ENCODE measurements at regions not wholly inside any gene's neighbourhood (a gene's known extent, or its start where the extent isn't known, plus 50 kb on each side); places are given as distances from the start of the nearest gene placed in this dataset.
A peak's percentile ranks its signal among the peaks of the same experiment; 100 is the strongest.

DNA sequence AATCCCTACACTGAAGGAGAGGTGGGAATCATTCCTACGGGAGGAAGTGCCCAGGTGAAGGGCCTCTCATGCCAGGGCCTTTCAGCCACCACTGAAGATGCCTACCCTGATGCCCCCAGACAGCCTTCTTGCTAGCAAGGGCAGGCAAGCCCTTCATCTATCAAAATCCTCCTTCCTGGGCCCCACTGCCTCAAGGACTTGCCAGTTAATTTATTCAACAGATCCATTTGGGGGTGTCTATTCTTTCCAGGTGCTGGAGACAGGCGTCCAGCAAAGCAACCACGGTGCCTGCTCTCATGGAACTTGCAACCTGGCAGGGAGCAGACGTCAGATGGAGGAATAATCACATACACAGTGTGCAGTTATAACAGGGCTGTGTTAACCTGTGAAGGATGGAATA is 95.5 kb downstream of the GYPC start:
- no peak overlapping the region for H3K9ac ChIP-seq (ENCODE audit: low read length)
- H3K18ac ChIP-seq (ENCODE audit: low read depth in 1 of 2, low read length in 2 of 2) = no peak overlapping the region
- no peak overlapping the region for H4K8ac ChIP-seq (ENCODE audit: low read length)
- no peak overlapping the region for H2AFZ ChIP-seq (ENCODE audit: low read depth, low read length)
- H2BK12ac ChIP-seq (ENCODE audit: low read length in 2 of 2) = no peak overlapping the region
- WGBS = 88% methylated on average over 4 of the region's 4 CpGs
- no peak overlapping the region for H2BK120ac ChIP-seq (ENCODE audit: low read depth, low read length)
- H3K27ac ChIP-seq (ENCODE audit: low read length, poor library complexity, severe bottlenecking) = no peak overlapping the region
- H4K91ac ChIP-seq (ENCODE audit: low read length) = no peak overlapping the region
- H3K36me3 ChIP-seq (ENCODE audit: control insufficient read depth in 1 of 2, insufficient read depth in 2 of 2, low read depth in 1 of 2, low read length in 2 of 2) = no peaks in the 10 kb centered on the region
- H3K4me3 ChIP-seq (ENCODE audit: insufficient read depth in 1 of 2, low read depth in 1 of 2, low read length in 2 of 2) = no peak overlapping the region
- no peak for DNase-seq
- H3K9me3 ChIP-seq (ENCODE audit: control insufficient read depth, low read length) = peaks cover 9% of the 10 kb centered on the region
- H3K4ac ChIP-seq (ENCODE audit: low read depth in 1 of 2, low read length in 2 of 2) = no peak overlapping the region
- peaks cover 0 to 12% of the 10 kb centered on the region in 2 experiments for H3K27me3 ChIP-seq (ENCODE audit: control insufficient read depth in 1 of 2, insufficient read depth in 1 of 2, low read length in 2 of 2)
- H2BK5ac ChIP-seq (ENCODE audit: low read depth, low read length, poor library complexity, severe bottlenecking) = no peak overlapping the region
- no peak overlapping the region for H3K14ac ChIP-seq (ENCODE audit: low read length in 2 of 2)
- H3K4me1 ChIP-seq (ENCODE audit: control insufficient read depth, insufficient read depth, low read depth, low read length) = no peaks in the 10 kb centered on the region
- no peaks in the 10 kb centered on the region for H3K79me1 ChIP-seq (replicated peaks; ENCODE audit: low read length, poor library complexity, severe bottlenecking)
- no peak overlapping the region for H3K4me2 ChIP-seq (ENCODE audit: low read length, poor library complexity, severe bottlenecking)
- no peak overlapping the region for H2AK5ac ChIP-seq (ENCODE audit: low read length, severe bottlenecking)
- no peak overlapping the region for H3K23ac ChIP-seq (ENCODE audit: low read length in 2 of 2)
- H2BK15ac ChIP-seq (ENCODE audit: low read depth, poor library complexity, severe bottlenecking) = no peak overlapping the region

DNA sequence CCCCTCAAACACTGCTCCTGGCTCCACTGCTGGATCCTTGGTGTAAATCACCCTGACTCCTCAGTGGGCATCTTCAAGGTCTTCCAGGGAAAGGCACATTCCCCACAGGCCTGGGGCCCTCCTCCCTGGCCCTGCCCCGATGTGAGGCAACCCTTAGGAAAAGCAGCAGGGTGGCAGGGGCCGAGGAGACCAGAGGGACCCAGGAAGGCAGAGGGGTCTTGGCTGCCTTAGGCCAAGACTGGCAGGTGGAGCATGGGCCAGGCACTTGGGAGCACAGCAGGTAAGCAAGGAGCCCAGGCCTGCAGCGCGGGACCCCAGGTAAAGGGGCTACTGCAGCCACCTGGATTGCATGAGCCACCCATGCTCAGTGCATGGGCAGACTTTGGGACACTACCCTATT is 96.9 kb downstream of the GYPC start:
- Histone ChIP-seq H3K23ac (ENCODE audit: low read length in 2 of 2) (no peak overlapping the region), H3K18ac (ENCODE audit: low read depth in 1 of 2, low read length in 2 of 2) (no peak overlapping the region), H2BK12ac (ENCODE audit: low read length in 2 of 2) (no peak overlapping the region), H4K91ac (ENCODE audit: low read length) (no peak overlapping the region), H2BK15ac (ENCODE audit: low read depth, poor library complexity, severe bottlenecking) (no peak overlapping the region), H3K14ac (ENCODE audit: low read length in 2 of 2) (no peak overlapping the region), H3K27me3 (ENCODE audit: control insufficient read depth in 1 of 2, insufficient read depth in 1 of 2, low read length in 2 of 2) (peaks cover 0 to 12% of the 10 kb centered on the region in 2 experiments), H2BK5ac (ENCODE audit: low read depth, low read length, poor library complexity, severe bottlenecking) (no peak overlapping the region), H3K4ac (ENCODE audit: low read depth in 1 of 2, low read length in 2 of 2) (no peak overlapping the region), H3K4me3 (ENCODE audit: insufficient read depth in 1 of 2, low read depth in 1 of 2, low read length in 2 of 2) (no peak overlapping the region), H2BK120ac (ENCODE audit: low read depth, low read length) (no peak overlapping the region), H4K8ac (ENCODE audit: low read length) (no peak overlapping the region), H3K9ac (ENCODE audit: low read length) (no peak overlapping the region), H3K4me1 (ENCODE audit: control insufficient read depth, insufficient read depth, low read depth, low read length) (no peaks in the 10 kb centered on the region), H3K79me1 (replicated peaks; ENCODE audit: low read length, poor library complexity, severe bottlenecking) (no peaks in the 10 kb centered on the region), H2AK5ac (ENCODE audit: low read length, severe bottlenecking) (no peak overlapping the region), H2AFZ (ENCODE audit: low read depth, low read length) (no peak overlapping the region), H3K36me3 (ENCODE audit: control insufficient read depth in 1 of 2, insufficient read depth in 2 of 2, low read depth in 1 of 2, low read length in 2 of 2) (no peaks in the 10 kb centered on the region), H3K9me3 (ENCODE audit: control insufficient read depth, low read length) (peaks cover 11% of the 10 kb centered on the region), H3K4me2 (ENCODE audit: low read length, poor library complexity, severe bottlenecking) (no peak overlapping the region), H3K27ac (ENCODE audit: low read length, poor library complexity, severe bottlenecking) (no peak overlapping the region)
- no peak for DNase-seq
- 91% methylated on average over 4 of the region's 4 CpGs for WGBS

DNA sequence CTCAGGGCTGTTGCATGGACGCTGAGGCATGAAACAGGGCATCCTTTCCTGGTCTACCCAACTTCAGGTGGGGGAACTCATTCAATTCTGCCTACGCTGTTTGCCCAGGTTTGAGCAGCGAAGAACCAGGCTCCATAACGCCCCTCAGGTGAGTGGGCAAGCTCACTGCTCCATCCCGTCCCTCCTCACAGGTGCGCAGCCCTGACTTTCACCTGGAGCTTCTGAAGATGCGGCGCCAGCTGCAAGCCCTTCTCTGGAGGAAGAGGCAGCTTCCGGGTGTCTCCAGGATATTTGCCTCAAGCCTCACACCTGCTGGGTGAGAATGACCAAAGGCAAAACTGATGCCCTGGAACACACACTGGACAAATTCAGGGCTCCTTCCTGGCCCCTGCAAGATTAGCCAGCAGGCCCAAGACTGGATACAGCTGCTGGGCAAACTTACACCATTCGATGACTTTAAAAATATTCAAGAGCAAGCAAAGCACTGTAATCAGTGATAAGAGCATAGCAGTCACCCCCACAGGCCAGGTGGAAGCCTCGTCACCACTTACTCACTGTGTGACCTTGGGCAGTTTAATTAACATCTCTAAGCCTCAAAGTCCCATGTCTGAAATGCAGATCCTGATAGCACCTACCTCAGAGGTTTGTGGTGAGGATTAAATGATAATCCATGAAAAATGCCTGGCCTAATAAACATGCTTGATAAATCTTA is 97.7 kb downstream of the GYPC start:
- H2AK5ac ChIP-seq (ENCODE audit: low read length, severe bottlenecking) = no peak overlapping the region
- H3K4me3 ChIP-seq (ENCODE audit: insufficient read depth in 1 of 2, low read depth in 1 of 2, low read length in 2 of 2) = no peak overlapping the region
- H3K4me1 ChIP-seq (ENCODE audit: control insufficient read depth, insufficient read depth, low read depth, low read length) = no peaks in the 10 kb centered on the region
- H3K27me3 ChIP-seq (ENCODE audit: control insufficient read depth in 1 of 2, insufficient read depth in 1 of 2, low read length in 2 of 2) = peaks cover 0 to 4% of the 10 kb centered on the region in 2 experiments
- H3K4ac ChIP-seq (ENCODE audit: low read depth in 1 of 2, low read length in 2 of 2) = no peak overlapping the region
- H3K23ac ChIP-seq (ENCODE audit: low read length in 2 of 2) = no peak overlapping the region
- H3K18ac ChIP-seq (ENCODE audit: low read depth in 1 of 2, low read length in 2 of 2) = no peak overlapping the region
- H3K9ac ChIP-seq (ENCODE audit: low read length) = no peak overlapping the region
- 81% methylated on average over 11 of the region's 11 CpGs for WGBS
- H2BK12ac ChIP-seq (ENCODE audit: low read length in 2 of 2) = no peak overlapping the region
- H2AFZ ChIP-seq (ENCODE audit: low read depth, low read length) = no peak overlapping the region
- H4K91ac ChIP-seq (ENCODE audit: low read length) = no peak overlapping the region
- H3K4me2 ChIP-seq (ENCODE audit: low read length, poor library complexity, severe bottlenecking) = no peak overlapping the region
- no peak for DNase-seq
- no peaks in the 10 kb centered on the region for H3K79me1 ChIP-seq (replicated peaks; ENCODE audit: low read length, poor library complexity, severe bottlenecking)
- H4K8ac ChIP-seq (ENCODE audit: low read length) = no peak overlapping the region
- no peaks in the 10 kb centered on the region for H3K36me3 ChIP-seq (ENCODE audit: control insufficient read depth in 1 of 2, insufficient read depth in 2 of 2, low read depth in 1 of 2, low read length in 2 of 2)
- H3K14ac ChIP-seq (ENCODE audit: low read length in 2 of 2) = peak overlapping the region in 1 of 2 experiments; percentile 7
- no peak overlapping the region for H2BK120ac ChIP-seq (ENCODE audit: low read depth, low read length)
- H2BK15ac ChIP-seq (ENCODE audit: low read depth, poor library complexity, severe bottlenecking) = no peak overlapping the region
- H3K9me3 ChIP-seq (ENCODE audit: control insufficient read depth, low read length) = peaks cover 11% of the 10 kb centered on the region
- H3K27ac ChIP-seq (ENCODE audit: low read length, poor library complexity, severe bottlenecking) = no peak overlapping the region
- H2BK5ac ChIP-seq (ENCODE audit: low read depth, low read length, poor library complexity, severe bottlenecking) = no peak overlapping the region

DNA sequence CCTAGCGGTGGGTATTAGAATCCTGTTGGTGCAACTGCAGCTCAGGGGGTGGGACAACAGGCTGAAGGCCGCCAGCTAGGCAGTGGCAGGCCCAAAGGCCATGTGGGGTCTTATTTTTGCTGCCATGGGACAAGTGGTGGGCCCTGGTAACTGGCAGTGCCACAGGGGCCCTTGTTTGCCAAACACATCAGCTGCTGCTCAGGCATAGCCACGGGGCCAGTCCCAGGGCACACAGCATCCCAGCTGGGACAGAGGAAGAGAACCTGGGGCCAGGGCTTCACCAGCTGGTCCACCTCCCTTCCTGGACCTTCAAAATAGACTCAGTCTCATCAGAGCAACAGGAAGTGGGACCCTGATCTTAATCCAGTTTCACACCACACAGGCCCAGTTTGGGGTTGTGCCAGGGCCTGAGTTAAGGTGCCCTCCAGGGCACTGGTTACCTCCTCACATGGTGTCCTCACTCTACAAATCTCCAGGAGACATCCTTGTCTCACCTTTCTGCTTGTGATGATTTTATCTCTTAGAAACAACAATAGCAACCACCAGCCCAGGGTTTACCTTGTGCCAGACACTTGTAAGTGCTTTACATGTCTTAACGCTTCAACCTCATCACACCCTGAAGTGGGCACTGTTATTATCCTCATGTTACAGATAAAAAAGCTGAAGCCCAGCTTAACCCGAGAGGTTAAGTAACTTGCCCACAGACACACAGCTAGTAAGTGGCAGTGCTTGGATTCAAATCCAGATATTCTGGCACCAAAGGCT is 98.5 kb downstream of the GYPC start:
- Histone ChIP-seq H2BK120ac (ENCODE audit: low read depth, low read length) (no peak overlapping the region), H3K4me3 (ENCODE audit: insufficient read depth in 1 of 2, low read depth in 1 of 2, low read length in 2 of 2) (no peak overlapping the region), H2BK15ac (ENCODE audit: low read depth, poor library complexity, severe bottlenecking) (no peak overlapping the region), H2BK12ac (ENCODE audit: low read length in 2 of 2) (no peak overlapping the region), H3K9me3 (ENCODE audit: control insufficient read depth, low read length) (peaks cover 11% of the 10 kb centered on the region), H3K14ac (ENCODE audit: low read length in 2 of 2) (no peak overlapping the region), H2AK5ac (ENCODE audit: low read length, severe bottlenecking) (no peak overlapping the region), H2AFZ (ENCODE audit: low read depth, low read length) (no peak overlapping the region), H2BK5ac (ENCODE audit: low read depth, low read length, poor library complexity, severe bottlenecking) (no peak overlapping the region), H3K18ac (ENCODE audit: low read depth in 1 of 2, low read length in 2 of 2) (no peak overlapping the region), H3K4me2 (ENCODE audit: low read length, poor library complexity, severe bottlenecking) (no peak overlapping the region), H4K8ac (ENCODE audit: low read length) (no peak overlapping the region), H4K91ac (ENCODE audit: low read length) (no peak overlapping the region), H3K4me1 (ENCODE audit: control insufficient read depth, insufficient read depth, low read depth, low read length) (no peaks in the 10 kb centered on the region), H3K36me3 (ENCODE audit: control insufficient read depth in 1 of 2, insufficient read depth in 2 of 2, low read depth in 1 of 2, low read length in 2 of 2) (no peaks in the 10 kb centered on the region), H3K79me1 (replicated peaks; ENCODE audit: low read length, poor library complexity, severe bottlenecking) (no peaks in the 10 kb centered on the region), H3K4ac (ENCODE audit: low read depth in 1 of 2, low read length in 2 of 2) (no peak overlapping the region), H3K27ac (ENCODE audit: low read length, poor library complexity, severe bottlenecking) (no peak overlapping the region), H3K27me3 (ENCODE audit: control insufficient read depth in 1 of 2, insufficient read depth in 1 of 2, low read length in 2 of 2) (no peaks in the 10 kb centered on the region), H3K23ac (ENCODE audit: low read length in 2 of 2) (no peak overlapping the region), H3K9ac (ENCODE audit: low read length) (no peak overlapping the region)
- 84% methylated on average over 5 of the region's 5 CpGs for WGBS
- DNase-seq = no peak
